22Rv1 (cell line): ENCODE measurements at regions not wholly inside any gene's neighbourhood (a gene's known extent, or its start where the extent isn't known, plus 50 kb on each side); places are given as distances from the start of the nearest gene placed in this dataset.
A peak's percentile ranks its signal among the peaks of the same experiment; 100 is the strongest.

Source experiments
- H3K27ac ChIP-seq: fragments of 450-650 bp; 2 replicates; pipeline ENCODE4 v1.5.1; 2017
- CTCF ChIP-seq: fragments of 450-650 bp; IDR thresholded peaks from 2 replicates; pipeline ENCODE4 v1.5.1; 2017; ENCODE audit warnings: mild to moderate bottlenecking
- ZFX ChIP-seq: fragments of 450-650 bp; IDR thresholded peaks from 2 replicates; pipeline ENCODE4 v1.6.1; 2017; ENCODE audit warnings: antibody characterized with exemption, borderline replicate concordance

DNA sequence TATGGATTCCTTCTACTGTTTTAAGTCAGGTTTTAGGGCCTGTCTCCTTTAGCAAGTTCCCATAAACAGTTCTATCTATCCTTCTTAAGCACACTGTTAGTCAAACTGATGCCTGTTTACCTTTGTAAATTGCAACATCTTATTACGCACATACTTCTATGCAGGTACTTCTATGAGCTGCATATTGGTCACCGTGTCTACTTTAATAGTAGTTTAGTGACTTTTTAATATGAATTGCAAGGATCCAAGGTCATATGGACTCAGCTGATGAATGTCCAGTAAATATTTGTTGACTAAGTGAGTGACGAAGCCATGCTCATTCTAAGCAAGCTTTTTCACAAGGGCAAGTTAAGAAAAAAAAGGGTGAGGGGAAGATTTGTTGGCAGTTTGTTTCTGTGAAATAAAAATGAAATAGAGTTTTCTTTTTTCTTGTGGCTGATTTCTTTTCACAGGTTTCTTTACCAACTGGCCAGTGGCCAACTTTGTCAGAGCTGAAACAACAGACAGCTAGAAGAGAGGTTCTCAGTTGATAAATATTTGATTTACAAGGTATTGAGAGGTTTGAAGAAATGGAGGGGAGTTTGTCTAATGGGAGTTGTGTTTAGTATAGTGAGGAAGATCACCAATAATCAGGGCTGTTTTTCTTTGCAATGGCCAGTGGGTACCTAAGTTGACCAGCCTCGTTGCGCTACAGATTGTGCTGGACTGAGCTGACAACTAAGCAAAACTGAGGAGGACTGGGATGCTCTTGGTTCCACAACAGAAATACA lies 141.1 kb downstream of the SLC15A5 start:
- H3K27ac ChIP-seq, result no peak overlapping the region
- TF ChIP-seq ZFX, result no peak
- no peak for TF ChIP-seq CTCF

DNA sequence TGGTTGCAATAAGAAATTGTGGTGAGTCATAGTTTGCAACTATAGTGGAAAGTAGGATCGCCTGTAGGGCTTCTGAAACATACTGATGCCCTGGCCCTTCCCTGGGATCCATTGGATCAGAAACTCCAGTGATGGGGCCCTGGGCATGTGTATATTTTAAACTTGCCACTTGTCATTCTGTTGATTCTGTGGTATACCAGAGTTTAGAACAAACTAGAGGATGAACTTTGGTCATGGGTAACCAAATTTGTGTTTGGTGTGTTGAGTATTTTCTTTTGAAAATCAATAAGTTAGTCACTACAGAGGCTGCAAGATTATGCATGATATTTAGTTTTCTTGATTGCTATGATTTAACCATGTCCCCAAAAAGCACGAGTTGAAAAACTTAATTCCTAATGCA lies 142.2 kb downstream of the SLC15A5 start:
- H3K27ac ChIP-seq, result no peak overlapping the region
- TF ChIP-seq ZFX (no peak), CTCF (no peak)

DNA sequence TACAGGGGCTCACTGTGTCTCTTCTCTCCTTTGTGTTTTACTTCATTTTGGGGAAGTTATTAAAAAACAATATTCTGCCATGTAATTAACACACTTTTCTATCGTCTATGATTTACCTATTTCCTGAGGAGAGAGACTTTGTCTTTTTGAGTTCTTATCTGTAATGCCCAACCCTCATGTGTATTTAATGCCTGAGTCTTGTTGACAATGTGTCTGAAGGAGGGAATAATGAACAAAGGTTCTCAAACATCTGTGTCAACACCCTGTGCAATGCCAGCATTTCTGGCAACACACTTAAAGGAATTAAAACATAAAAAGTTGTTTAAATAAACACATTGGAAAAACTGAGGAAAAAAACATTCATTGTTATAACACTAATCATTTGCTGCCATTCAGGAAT lies 147.1 kb downstream of the SLC15A5 start:
- H3K27ac ChIP-seq, result no peak overlapping the region
- no peak for TF ChIP-seq ZFX
- TF ChIP-seq CTCF, result no peak

GRCh38 chr12:16121953-16122352 lies 155.5 kb downstream of the SLC15A5 start:
- peak; percentile 21; the same call in 1 of the 2 replicates for TF ChIP-seq CTCF
- TF ChIP-seq ZFX, result no peak
- no peak overlapping the region for H3K27ac ChIP-seq

GRCh38 chr12:16119618-16120415 lies 157.7 kb downstream of the SLC15A5 start:
- TF ChIP-seq ZFX, result no peak
- no peak for TF ChIP-seq CTCF
- H3K27ac ChIP-seq, result no peak overlapping the region

DNA sequence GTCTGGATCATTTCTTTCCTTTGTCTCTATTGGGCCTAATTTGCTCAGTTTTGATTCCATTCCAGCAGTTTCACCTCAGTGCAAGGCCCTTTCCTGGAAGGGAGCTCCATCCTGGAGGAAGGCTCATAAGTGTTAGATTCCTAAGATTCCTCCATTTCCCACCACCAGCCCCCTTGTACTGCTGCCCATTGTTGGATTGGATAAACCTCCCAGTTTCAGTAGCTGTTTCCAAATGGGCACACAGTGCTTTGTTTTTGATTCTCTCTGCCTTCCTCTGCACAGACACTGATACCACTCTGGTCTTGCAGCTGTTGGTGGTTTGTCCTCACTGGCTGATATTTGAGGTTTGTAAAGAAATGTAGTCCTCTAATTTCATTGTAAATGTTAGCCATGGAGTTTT lies 158.9 kb downstream of the SLC15A5 start:
- TF ChIP-seq ZFX (no peak), CTCF (no peak)
- H3K27ac ChIP-seq, result no peak overlapping the region
